HepG2 (cell line): ENCODE measurements at regions not wholly inside any gene's neighbourhood (a gene's known extent, or its start where the extent isn't known, plus 50 kb on each side); places are given as distances from the start of the nearest gene placed in this dataset.

Experiments used
- ATAC-seq: fragments of 200-7000 bp; cut with Tn5 transposase; 3 replicates; pipeline ENCODE4 v1.9.1; 2020; ENCODE audit warnings: mild to moderate bottlenecking, moderate library complexity
- BruUV-seq: library from RNA; stranded (reverse); fragments of 400-500 nt; replicated peaks from 2 replicates; lab custom pipeline; 2021; lab: Mats Ljungman, UMichigan
- CTCF ChIA-PET: fragments of 300-600 bp; formaldehyde crosslinking; extraction: SDS; loops from one replicate; lab custom pipeline; 2021; ENCODE audit warnings: low total read pairs, inconsistent platforms, low intra/inter-chr PET ratio; lab: Yijun Ruan, JAX
- POLR2A ChIA-PET: fragments of 350-600 bp; sonication (Branson Sonifier 250); formaldehyde crosslinking; loops from one replicate; lab custom pipeline; 2020; ENCODE audit warnings: antibody characterized with exemption, inconsistent platforms; lab: Yijun Ruan, JAX
- DNase-seq: peaks from one replicate; pipeline ENCODE4 v3.0.0-alpha.2; 2015; ENCODE audit warnings: low spot score
- FAIRE-seq: peaks from 3 replicates; lab custom pipeline; 2011; peaks lifted over from hg19 to GRCh38; lab: Jason Lieb, UNC
- H2AFZ ChIP-seq: one replicate; pipeline ENCODE4 v1.6.1; 2011; ENCODE audit warnings: low read length, inconsistent platforms
- H3K27ac ChIP-seq: fragments of 300-600 bp; 3 replicates; pipeline ENCODE4 v1.8.0; 2011; ENCODE audit warnings: mixed run types, mild to moderate bottlenecking, mixed read lengths, low read length, inconsistent platforms; ENCODE audit not compliant: insufficient read depth; ENCODE audit errors: extremely low read length
- H3K27me3 ChIP-seq, 2 experiments: fragments of 200-600 bp in 1 of 2; 2 replicates in 1 of 2; 3 replicates in 1 of 2; pipeline versions ENCODE4 v1.6.0 to v1.8.0; 2011; ENCODE audit warnings: low read length in 2 of 2, mild to moderate bottlenecking in 2 of 2, moderate library complexity in 2 of 2, inconsistent platforms in 1 of 2; ENCODE audit not compliant: insufficient read depth in 2 of 2, control insufficient read depth in 1 of 2
- H3K36me3 ChIP-seq, 2 experiments: fragments of 200-600 bp in 1 of 2; replicated peaks in 1 of 2; 2 replicates in 1 of 2; 3 replicates in 1 of 2; pipeline versions ENCODE4 v1.5.1 to v1.8.0; 2011; ENCODE audit warnings: low read length in 2 of 2, inconsistent platforms in 1 of 2; ENCODE audit not compliant: insufficient read depth in 2 of 2, control insufficient read depth in 1 of 2
- H3K4me1 ChIP-seq: 2 replicates; pipeline ENCODE4 v1.5.1; 2012; ENCODE audit warnings: low read length, inconsistent platforms; ENCODE audit not compliant: insufficient read depth
- H3K4me2 ChIP-seq: 2 replicates; pipeline ENCODE4 v1.6.0; 2011; ENCODE audit warnings: low read depth, low read length, inconsistent platforms
- H3K4me3 ChIP-seq, 3 experiments: fragments of 200-600 bp in 1 of 3; sonication (generic), shearing (Covaris generic) in 1 of 3; replicated peaks in 1 of 3; 2 replicates each; pipeline ENCODE4 v1.5.1; 2011 to 2016; ENCODE audit warnings: low read length in 3 of 3, inconsistent platforms in 2 of 3, low read depth in 2 of 3, mild to moderate bottlenecking in 2 of 3, control low read depth in 1 of 3, mixed read lengths in 1 of 3; ENCODE audit not compliant: insufficient read depth in 1 of 3
- H3K79me2 ChIP-seq: one replicate; pipeline ENCODE4 v1.6.1; 2011; ENCODE audit warnings: low read length, inconsistent platforms; ENCODE audit not compliant: insufficient read depth
- H3K9ac ChIP-seq: 2 replicates; pipeline ENCODE4 v1.6.0; 2011; ENCODE audit warnings: mild to moderate bottlenecking, low read depth, low read length, inconsistent platforms; ENCODE audit not compliant: insufficient read depth
- H3K9me3 ChIP-seq: 2 replicates; pipeline ENCODE4 v1.5.1; 2012; ENCODE audit warnings: mild to moderate bottlenecking, low read length
- H4K20me1 ChIP-seq: 2 replicates; pipeline ENCODE4 v1.6.0; 2011; ENCODE audit warnings: inconsistent platforms, mild to moderate bottlenecking, low read length, moderate library complexity; ENCODE audit not compliant: insufficient read depth
- KLF11 ChIP-seq: IDR thresholded peaks from 2 replicates; pipeline ENCODE4 v1.6.1; 2016; ENCODE audit warnings: missing compliant biosample characterization
- MTERF4 ChIP-seq: sonication (generic); formaldehyde crosslinking; IDR thresholded peaks from 2 replicates; pipeline ENCODE4 v1.8.0; 2023; ENCODE audit warnings: mild to moderate bottlenecking, missing genetic modification reagents
- NR1H2 ChIP-seq: sonication (generic); formaldehyde crosslinking; IDR thresholded peaks from 2 replicates; pipeline ENCODE4 v1.8.1; 2022; ENCODE audit warnings: low read depth, missing genetic modification reagents, borderline replicate concordance
- PRDM4 ChIP-seq: sonication (generic); formaldehyde crosslinking; IDR thresholded peaks from 2 replicates; pipeline ENCODE4 v1.9.0; 2021; ENCODE audit warnings: missing genetic modification reagents, borderline replicate concordance
- TFAP4 ChIP-seq: sonication (generic); IDR thresholded peaks from 2 replicates; pipeline ENCODE4 v1.6.1; 2016; ENCODE audit warnings: low read depth, borderline replicate concordance
- TOPORS ChIP-seq: sonication (generic); formaldehyde crosslinking; IDR thresholded peaks from 2 replicates; pipeline ENCODE4 v1.8.0; 2023; ENCODE audit warnings: mild to moderate bottlenecking, missing genetic modification reagents
- ZFP82 ChIP-seq: sonication (generic); formaldehyde crosslinking; IDR thresholded peaks from 2 replicates; pipeline ENCODE4 v1.5.1; 2020; ENCODE audit warnings: mild to moderate bottlenecking, missing genetic modification reagents, borderline replicate concordance
- ZFYVE20 ChIP-seq: sonication (generic); formaldehyde crosslinking; IDR thresholded peaks from 2 replicates; pipeline ENCODE4 v1.8.0; 2023; ENCODE audit warnings: low read depth, mild to moderate bottlenecking, moderate library complexity, missing genetic modification reagents, borderline replicate concordance
- ZNF205 ChIP-seq: IDR thresholded peaks from 2 replicates; pipeline ENCODE4 v1.6.1; 2018; ENCODE audit warnings: missing biosample characterization, missing genetic modification reagents
- ZNF256 ChIP-seq: sonication (generic); formaldehyde crosslinking; conservative IDR thresholded peaks from 2 replicates; pipeline ENCODE4 v1.4.0; 2020; ENCODE audit warnings: missing genetic modification reagents
- ZNF468 ChIP-seq: sonication (generic); formaldehyde crosslinking; IDR thresholded peaks from 2 replicates; pipeline ENCODE4 v1.8.0; 2022; ENCODE audit warnings: mild to moderate bottlenecking, moderate library complexity, missing genetic modification reagents
- ZNF564 ChIP-seq: sonication (generic); formaldehyde crosslinking; IDR thresholded peaks from 2 replicates; pipeline ENCODE4 v1.8.1; 2023; ENCODE audit warnings: mild to moderate bottlenecking, missing genetic modification reagents
- ZNF616 ChIP-seq: sonication (generic); formaldehyde crosslinking; IDR thresholded peaks from 2 replicates; pipeline ENCODE4 v1.5.0; 2020; ENCODE audit warnings: low read depth, mild to moderate bottlenecking, missing genetic modification reagents
- ZNF652 ChIP-seq: IDR thresholded peaks from 2 replicates; pipeline ENCODE4 v1.6.1; 2016; ENCODE audit warnings: low read depth, borderline replicate concordance
- ZNF790 ChIP-seq: sonication (generic); formaldehyde crosslinking; IDR thresholded peaks from 2 replicates; pipeline ENCODE4 v1.8.0; 2022; ENCODE audit warnings: missing genetic modification reagents, mild to moderate bottlenecking, borderline replicate concordance
- ZNF891 ChIP-seq: sonication (generic); formaldehyde crosslinking; IDR thresholded peaks from 2 replicates; pipeline ENCODE4 v1.5.0; 2020; ENCODE audit warnings: mild to moderate bottlenecking, missing genetic modification reagents
- ZSCAN20 ChIP-seq: sonication (generic); formaldehyde crosslinking; IDR thresholded peaks from 2 replicates; pipeline ENCODE4 v1.4.0; 2020; ENCODE audit warnings: missing genetic modification reagents, mild to moderate bottlenecking, borderline replicate concordance
- ZSCAN9 ChIP-seq: IDR thresholded peaks from 2 replicates; pipeline ENCODE4 v1.6.1; 2016; ENCODE audit warnings: borderline replicate concordance
- WGBS: methylation state at CpG from one replicate; pipeline ENCODE4 v1.1.6; 2017; ENCODE audit warnings: low lambda C conversion rate; 5-methylcytosine and 5-hydroxymethylcytosine counted together
- in situ Hi-C: cut with HindIII; loops from 2 replicates; pipeline ENCODE4 v1.10.0; 2017; ENCODE audit warnings: low pct_unique_long_range_greater_than_20kb; ENCODE audit not compliant: extremely low pct_ligation_motif_present
- intact Hi-C: fragments of 100-400 bp; cut with micrococcal nuclease; formaldehyde crosslinking; loops from one replicate; pipeline ENCODE4 v1.10.0; 2022; ENCODE audit not compliant: unreplicated experiment
- TF ChIP-seq, protein P1 (sequence below): sonication (generic); formaldehyde crosslinking; IDR thresholded peaks from 2 replicates; pipeline ENCODE4 v1.5.1; 2020; ENCODE audit warnings: mild to moderate bottlenecking, missing genetic modification reagents, borderline replicate concordance

- H3K4me3 ChIP-seq, result no peak overlapping the region
- FAIRE-seq (no peak), DNase-seq (peak; percentile 15), ATAC-seq (peak; percentile 76)
- H3K9me3 ChIP-seq, result no peaks in the 10 kb centered on the region
- no peak overlapping the region for H2AFZ ChIP-seq
- no TSS peak for BruUV-seq
- intact Hi-C loops, result no loop called here
- no peak overlapping the region for H3K4me2 ChIP-seq
- H3K27me3 ChIP-seq, result no peaks in the 10 kb centered on the region
- no peaks in the 10 kb centered on the region for H3K36me3 ChIP-seq
- in situ Hi-C loops, result no loop called here
- no peak overlapping the region for H3K27ac ChIP-seq
- H3K4me1 ChIP-seq, result peaks cover 23% of the 10 kb centered on the region
- WGBS, result 40% methylated on average over 10 of the region's 10 CpGs
- no peak overlapping the region for H3K9ac ChIP-seq
- ChIA-PET POLR2A (no interaction called here), CTCF (no interaction called here)
- H4K20me1 ChIP-seq, result no peaks in the 10 kb centered on the region
- no peaks in the 10 kb centered on the region for H3K79me2 ChIP-seq
- no peak for TF ChIP-seq NR1H2
- no peak for TF ChIP-seq ZNF256 (CRISPR knock-in tag)
- TF ChIP-seq ZFYVE20, result no peak
- TF ChIP-seq ZNF564 (CRISPR knock-in tag), result no peak
- TF ChIP-seq MTERF4, result no peak
- peak; percentile 97 for TF ChIP-seq ZNF205 (CRISPR knock-in tag)
- no peak for TF ChIP-seq ZSCAN9 (CRISPR knock-in tag)
- TF ChIP-seq, protein P1, sequence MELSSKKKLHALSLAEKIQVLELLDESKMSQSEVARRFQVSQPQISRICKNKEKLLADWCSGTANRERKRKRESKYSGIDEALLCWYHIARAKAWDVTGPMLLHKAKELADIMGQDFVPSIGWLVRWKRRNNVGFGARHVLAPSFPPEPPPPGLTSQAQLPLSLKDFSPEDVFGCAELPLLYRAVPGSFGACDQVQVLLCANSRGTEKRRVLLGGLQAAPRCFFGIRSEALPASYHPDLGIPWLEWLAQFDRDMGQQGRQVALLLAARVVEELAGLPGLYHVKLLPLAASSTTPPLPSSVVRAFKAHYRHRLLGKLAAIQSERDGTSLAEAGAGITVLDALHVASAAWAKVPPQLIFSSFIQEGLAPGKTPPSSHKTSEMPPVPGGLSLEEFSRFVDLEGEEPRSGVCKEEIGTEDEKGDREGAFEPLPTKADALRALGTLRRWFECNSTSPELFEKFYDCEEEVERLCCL (CRISPR knock-in tag), result no peak
- no peak for TF ChIP-seq PRDM4
- no peak for TF ChIP-seq ZNF468 (CRISPR knock-in tag)
- no peak for TF ChIP-seq ZSCAN20 (CRISPR knock-in tag)
- no peak for TF ChIP-seq KLF11 (CRISPR knock-in tag)
- no peak for TF ChIP-seq TOPORS (CRISPR knock-in tag)
- no peak for TF ChIP-seq ZFP82 (CRISPR knock-in tag)
- TF ChIP-seq ZNF790 (CRISPR knock-in tag), result no peak
- TF ChIP-seq ZNF616 (CRISPR knock-in tag), result no peak
- 0 out of 2 replicates have a peak, but pooled peaks have one; percentile 41 for TF ChIP-seq TFAP4
- TF ChIP-seq ZNF652 (CRISPR knock-in tag), result no peak
- TF ChIP-seq ZNF891 (CRISPR knock-in tag), result no peak
Measured at GRCh38 chr6:21953831-21954801, 342.7 kb downstream of the PRL start.
